GM12872 (cell line): ENCODE measurements at regions not wholly inside any gene's neighbourhood (a gene's known extent, or its start where the extent isn't known, plus 50 kb on each side); places are given as distances from the start of the nearest gene placed in this dataset.

Experiments used
- TF ChIP-seq, protein P1 (sequence below): IDR thresholded peaks from 3 replicates; pipeline ENCODE4 v1.5.1; 2011; ENCODE audit warnings: low read depth, mild to moderate bottlenecking, low read length, moderate library complexity; ENCODE audit not compliant: insufficient read depth

DNA sequence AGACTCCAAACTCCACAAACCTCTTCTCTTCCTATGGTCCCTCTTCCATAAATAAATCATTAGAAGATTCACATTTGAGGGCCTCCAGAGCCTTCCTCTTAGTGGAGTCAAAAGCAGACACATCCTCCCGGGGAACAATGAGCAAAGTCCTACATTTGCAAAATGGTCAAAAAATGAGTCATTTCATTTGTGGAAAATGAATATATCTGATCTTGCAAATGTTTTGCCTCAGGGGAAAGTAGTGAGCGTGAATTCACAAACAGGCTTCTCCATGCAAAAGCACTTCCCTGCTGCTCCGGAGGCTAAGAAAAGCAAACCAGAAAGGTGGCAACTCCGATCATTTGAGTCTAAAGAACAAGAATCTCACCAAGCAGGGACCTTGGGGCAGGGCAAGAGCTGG is 86.7 kb upstream of the IQSEC1 start:
- TF ChIP-seq, protein P1, sequence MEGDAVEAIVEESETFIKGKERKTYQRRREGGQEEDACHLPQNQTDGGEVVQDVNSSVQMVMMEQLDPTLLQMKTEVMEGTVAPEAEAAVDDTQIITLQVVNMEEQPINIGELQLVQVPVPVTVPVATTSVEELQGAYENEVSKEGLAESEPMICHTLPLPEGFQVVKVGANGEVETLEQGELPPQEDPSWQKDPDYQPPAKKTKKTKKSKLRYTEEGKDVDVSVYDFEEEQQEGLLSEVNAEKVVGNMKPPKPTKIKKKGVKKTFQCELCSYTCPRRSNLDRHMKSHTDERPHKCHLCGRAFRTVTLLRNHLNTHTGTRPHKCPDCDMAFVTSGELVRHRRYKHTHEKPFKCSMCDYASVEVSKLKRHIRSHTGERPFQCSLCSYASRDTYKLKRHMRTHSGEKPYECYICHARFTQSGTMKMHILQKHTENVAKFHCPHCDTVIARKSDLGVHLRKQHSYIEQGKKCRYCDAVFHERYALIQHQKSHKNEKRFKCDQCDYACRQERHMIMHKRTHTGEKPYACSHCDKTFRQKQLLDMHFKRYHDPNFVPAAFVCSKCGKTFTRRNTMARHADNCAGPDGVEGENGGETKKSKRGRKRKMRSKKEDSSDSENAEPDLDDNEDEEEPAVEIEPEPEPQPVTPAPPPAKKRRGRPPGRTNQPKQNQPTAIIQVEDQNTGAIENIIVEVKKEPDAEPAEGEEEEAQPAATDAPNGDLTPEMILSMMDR, result no peak

DNA sequence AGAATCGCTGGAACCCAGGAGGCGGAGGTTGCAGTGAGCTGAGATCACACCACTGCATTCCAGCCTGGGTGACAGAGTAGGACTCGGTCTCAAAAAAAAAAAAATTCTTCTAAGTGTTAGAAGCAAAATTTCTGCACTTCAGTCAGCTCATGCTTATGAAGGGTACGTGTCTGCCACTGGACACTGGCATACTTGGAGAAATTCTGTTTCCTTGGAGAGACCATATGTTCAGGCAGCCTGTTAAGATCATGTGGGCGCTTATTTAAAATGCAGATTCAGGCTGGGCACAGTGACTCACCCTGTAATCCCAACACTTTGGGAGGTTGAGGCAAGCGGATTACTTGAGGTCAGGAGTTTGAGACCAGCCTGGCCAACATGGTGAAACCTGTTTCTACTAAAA is 85.6 kb upstream of the IQSEC1 start:
- TF ChIP-seq, protein P1, result no peak

DNA sequence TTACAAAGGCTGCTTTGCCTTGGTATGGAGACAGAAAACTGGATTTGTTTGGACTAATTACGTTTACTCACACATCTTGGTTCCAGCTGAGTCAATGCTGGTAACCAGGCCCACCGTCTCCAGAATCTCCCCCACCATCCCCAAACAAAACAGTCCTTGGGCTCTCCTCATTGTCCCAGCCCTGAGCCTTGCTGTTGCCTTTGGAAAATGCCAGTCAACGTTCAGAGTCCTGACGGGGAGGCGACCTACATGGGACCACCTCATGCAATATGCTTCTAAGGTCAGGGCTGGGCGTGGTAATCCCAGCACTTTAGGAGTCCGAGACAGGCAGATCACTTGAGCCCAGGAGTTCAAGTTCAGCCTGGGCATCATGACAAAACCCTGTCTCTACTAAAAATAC is 85.2 kb upstream of the IQSEC1 start:
- TF ChIP-seq, protein P1, result no peak

DNA sequence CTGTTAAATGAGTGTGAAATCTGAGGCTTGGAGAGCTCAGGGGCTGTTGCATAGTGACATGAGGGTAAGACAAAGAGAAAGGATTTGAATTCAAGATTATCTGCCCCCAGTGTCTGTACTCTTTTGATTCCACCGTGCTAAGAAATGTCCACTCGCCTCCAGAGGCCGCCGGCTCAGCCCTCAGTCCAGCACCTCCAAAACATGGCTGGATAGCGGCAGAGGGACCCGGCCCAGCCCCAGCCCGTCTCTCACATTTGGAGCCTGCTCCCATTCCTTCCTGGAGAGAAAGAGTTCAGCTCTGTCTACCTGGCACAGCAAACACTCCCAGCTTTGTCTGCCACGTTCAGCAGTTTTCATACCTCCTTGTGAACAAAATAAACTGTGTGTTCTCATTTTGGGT is 84.8 kb upstream of the IQSEC1 start:
- TF ChIP-seq, protein P1, result no peak

DNA sequence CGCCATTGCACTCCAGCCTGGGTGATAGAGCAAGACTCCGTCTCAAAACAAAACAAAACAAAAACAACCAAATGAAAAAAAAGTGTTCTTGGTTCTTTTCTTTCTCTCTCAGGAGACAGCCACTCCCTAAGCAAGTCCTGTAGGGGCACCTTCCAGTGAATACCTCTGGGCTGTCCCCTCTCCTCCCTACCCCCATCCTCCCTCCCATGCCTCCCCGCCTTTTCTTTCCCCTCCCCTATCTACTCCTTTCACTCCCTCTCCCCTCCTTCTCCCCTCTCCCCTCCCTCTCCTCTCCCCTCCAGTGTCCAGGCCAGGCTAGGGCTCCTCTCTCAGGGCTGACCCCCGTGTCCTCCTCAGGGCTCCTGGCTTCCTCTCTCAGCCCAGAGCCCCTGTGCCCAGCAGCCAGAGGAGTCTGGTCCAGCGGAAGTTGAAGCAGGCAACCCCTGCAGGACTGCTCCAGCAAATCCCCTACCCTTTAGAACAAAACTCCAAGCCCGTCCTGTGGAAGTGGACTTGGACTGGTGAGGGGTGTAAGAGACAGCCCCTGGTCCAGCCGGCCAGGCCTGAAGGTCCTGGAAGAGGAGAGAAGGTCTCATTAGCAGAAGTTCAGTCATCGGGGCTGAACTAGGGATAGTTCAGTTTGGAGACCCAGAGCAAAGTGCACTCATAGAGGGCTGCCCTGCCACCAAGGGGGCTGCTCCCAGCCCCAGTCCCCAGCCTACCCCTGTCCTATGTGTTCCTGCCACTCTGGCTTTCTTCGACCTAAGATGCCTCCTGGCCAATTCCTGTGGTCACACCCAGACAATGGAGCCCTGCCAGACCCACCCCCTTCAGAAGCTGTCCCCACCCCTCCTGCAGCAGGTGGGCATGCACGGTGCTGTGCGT is 79.8 kb upstream of the IQSEC1 start:
- TF ChIP-seq, protein P1, result no peak

DNA sequence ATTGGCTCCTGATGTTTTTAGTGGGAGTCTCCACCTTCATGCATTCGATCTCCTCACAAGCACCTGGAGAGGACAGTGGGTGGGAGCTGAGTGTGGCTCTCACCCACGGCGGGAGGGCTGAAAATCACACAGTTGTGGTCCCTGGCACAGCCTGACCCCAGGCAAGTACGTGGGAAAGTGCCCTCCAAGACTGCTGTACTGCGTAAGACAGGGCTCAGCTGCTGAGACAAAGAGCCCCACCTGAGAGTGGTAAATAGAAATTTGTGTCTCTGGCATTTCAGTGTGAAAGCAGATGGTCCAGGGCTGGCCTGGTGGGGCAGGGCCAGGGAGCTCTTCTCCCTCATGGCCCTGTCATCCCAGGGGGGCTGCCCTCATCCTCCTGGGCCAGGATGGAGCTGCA is 77.4 kb upstream of the IQSEC1 start:
- TF ChIP-seq, protein P1, result no peak

DNA sequence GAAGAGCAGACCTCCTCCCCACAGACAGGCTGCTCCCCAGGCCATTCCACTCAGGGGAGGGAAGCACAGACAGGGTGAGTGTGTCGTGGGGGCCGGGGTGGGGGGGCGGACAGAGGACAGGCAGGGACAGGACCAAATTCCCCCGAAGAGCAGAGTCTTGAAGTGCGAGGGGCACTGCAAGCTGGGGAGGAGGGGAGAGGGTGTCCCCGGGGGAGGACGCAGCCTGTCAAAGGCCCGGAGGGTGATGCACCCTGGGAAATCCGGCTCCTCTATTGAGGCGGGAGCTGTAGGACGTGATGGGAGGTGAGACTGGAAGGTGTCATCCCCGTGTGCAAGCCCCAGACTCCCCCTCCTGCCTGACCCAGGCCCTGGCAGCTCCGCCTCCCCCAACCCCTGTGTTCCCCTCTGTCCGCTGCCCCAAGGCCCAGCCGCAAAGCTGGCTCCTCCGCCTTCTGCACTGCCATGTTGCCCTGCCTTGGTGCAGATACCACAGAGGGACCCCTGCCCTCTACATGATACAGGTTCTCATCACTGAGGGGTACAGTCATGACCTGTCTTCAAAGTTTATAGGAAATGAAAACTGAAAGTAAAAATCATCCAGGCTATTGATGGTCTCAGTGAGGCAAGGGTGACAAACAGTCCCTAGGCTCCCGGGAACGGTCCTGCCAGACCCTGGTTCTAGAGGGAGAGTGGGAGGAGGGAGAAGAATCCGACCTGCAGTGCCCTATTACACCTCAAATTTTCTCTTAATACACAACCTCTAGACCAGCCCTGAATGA is 76.3 kb upstream of the IQSEC1 start:
- TF ChIP-seq, protein P1, result no peak
